HUES48 (cell line): ENCODE measurements at regions not wholly inside any gene's neighbourhood (a gene's known extent, or its start where the extent isn't known, plus 50 kb on each side); places are given as distances from the start of the nearest gene placed in this dataset.

Experiments
- H3K27ac ChIP-seq: one replicate; pipeline ENCODE4 v1.7.0; 2013; ENCODE audit warnings: low read depth, low read length, inconsistent platforms
- H3K27me3 ChIP-seq: 2 replicates; pipeline ENCODE4 v1.6.1; 2013; ENCODE audit warnings: mild to moderate bottlenecking, low read length; ENCODE audit not compliant: control insufficient read depth, insufficient read depth
- H3K36me3 ChIP-seq: 2 replicates; pipeline ENCODE4 v1.6.1; 2013; ENCODE audit warnings: low read length; ENCODE audit not compliant: control insufficient read depth, insufficient read depth
- H3K4me1 ChIP-seq: 2 replicates; pipeline ENCODE4 v1.6.1; 2013; ENCODE audit warnings: mild to moderate bottlenecking, low read length; ENCODE audit not compliant: control insufficient read depth, insufficient read depth
- H3K4me3 ChIP-seq: 2 replicates; pipeline ENCODE4 v1.5.1; 2013; ENCODE audit warnings: mild to moderate bottlenecking, low read depth, low read length
- H3K9ac ChIP-seq: 2 replicates; pipeline ENCODE4 v1.6.1; 2013; ENCODE audit warnings: mild to moderate bottlenecking, low read depth, low read length, moderate library complexity
- H3K9me3 ChIP-seq: 2 replicates; pipeline ENCODE4 v1.6.1; 2013; ENCODE audit warnings: low read length; ENCODE audit not compliant: control insufficient read depth, insufficient read depth

DNA sequence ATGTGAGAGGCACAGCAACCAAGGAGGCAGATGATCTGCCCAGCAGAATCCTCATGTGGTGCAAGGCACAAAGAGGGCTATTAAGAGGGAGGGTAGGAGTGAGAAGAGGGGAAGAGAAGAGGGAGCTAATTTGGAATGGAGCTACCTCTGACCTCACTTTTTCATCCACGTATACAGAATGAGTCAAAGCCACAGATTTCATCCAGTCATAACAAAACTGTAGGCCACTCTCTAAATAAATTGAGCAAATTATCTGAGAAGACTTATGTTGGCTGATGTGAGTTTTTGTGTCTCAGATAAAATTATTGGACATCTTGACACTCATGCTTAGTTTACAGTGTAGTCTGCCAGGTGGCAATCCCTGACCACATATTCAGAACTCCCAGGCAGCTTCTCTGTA, 325.6 kb downstream of the TTLL7 start:
- H3K36me3 ChIP-seq: no peaks in the 10 kb centered on the region
- H3K9me3 ChIP-seq: no peaks in the 10 kb centered on the region; the same call in 1 of the 2 replicates
- no peak overlapping the region for H3K4me3 ChIP-seq
- H3K4me1 ChIP-seq: no peaks in the 10 kb centered on the region
- no peak overlapping the region for H3K27ac ChIP-seq
- no peaks in the 10 kb centered on the region for H3K27me3 ChIP-seq
- H3K9ac ChIP-seq: no peak overlapping the region

DNA sequence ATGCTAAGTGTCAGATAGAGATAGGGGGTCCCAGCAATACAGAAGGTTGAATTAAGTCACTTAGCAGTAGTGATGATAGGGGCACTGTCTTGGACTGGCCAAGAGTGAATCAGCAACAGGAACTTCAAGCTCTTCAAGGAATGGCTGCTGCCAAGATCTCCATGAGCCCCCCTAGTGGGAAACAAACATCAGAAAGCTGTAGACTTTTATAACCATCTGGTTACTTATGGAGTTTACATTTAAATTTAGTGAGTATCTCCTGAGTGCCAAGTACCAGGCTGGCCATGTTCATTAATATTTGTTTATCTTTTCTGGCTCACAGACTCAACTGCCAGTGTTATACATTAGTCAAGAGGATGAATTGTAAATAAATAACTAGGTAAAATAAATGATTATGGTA, 327.3 kb downstream of the TTLL7 start:
- Histone ChIP-seq H3K27me3 (no peaks in the 10 kb centered on the region), H3K9me3 (no peaks in the 10 kb centered on the region; the same call in 1 of the 2 replicates), H3K4me1 (no peaks in the 10 kb centered on the region), H3K27ac (no peak overlapping the region), H3K4me3 (no peak overlapping the region), H3K9ac (no peak overlapping the region), H3K36me3 (no peaks in the 10 kb centered on the region)

DNA sequence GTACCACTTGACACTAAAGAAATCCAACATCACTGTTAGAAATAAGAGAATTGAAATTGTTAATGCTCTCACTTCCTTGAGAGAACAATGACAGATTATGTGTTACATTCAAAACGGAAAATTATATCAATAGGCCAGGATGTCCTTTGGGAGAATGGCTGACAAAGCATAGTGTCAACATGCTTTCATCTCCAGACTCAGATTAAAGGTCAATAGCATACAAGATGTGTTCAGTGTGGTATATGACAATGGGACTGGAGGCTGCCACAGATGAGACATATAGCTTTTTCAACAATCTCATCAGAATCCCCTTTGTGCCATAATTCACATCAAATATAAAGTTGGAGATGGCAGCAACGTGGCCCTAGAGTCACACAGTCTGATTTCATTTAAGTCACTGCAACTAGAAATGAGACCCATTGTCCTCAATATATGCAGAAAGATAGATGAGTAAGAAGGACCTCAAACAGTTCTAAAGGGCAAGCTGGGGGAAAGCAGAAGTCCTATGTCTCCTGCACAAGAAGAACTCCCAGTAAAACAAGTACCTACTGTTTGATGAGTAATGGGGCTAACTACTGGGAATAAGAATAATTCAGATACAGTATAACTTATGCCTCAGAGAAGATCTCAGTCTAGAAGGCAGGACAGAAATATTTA, 327.9 kb downstream of the TTLL7 start:
- Histone ChIP-seq H3K36me3 (no peaks in the 10 kb centered on the region), H3K9ac (no peak overlapping the region), H3K9me3 (no peaks in the 10 kb centered on the region; the same call in 1 of the 2 replicates), H3K27ac (no peak overlapping the region), H3K27me3 (no peaks in the 10 kb centered on the region), H3K4me1 (no peaks in the 10 kb centered on the region), H3K4me3 (no peak overlapping the region)

DNA sequence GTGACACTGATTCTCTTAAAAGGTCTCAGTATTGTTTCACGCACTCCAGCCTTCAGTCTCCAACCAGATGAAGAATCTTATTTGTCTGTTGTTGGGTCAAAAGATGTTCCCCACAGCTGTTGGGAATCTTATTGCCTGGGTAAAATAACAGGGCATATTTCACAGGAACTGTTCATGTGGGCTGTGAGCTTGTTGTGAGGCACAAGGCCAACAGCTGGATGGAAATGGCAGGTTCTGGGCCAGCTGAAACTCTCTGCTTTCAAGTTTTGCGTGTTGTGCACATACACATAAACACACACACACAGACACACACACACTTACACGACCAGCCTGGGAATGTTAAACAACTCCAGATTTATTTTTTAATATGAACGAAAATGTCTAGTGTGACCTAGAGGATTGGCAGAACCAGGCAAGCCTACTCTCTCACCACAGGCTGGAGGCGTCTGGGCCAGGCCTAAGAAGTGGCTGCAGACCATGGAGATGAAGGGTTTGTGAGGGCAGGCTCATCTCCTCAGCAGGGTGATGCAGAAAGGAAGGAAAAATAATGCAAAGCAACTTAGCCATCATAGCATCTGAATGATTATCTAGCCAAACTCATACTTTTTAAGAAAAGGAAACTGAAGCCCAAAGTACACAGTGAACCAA, 357.0 kb downstream of the TTLL7 start:
- Histone ChIP-seq H3K27ac (no peak overlapping the region), H3K4me3 (no peak overlapping the region), H3K27me3 (no peaks in the 10 kb centered on the region), H3K9me3 (no peaks in the 10 kb centered on the region), H3K36me3 (no peaks in the 10 kb centered on the region), H3K4me1 (peaks cover 4% of the 10 kb centered on the region; the same call in 1 of the 2 replicates), H3K9ac (no peak overlapping the region)

DNA sequence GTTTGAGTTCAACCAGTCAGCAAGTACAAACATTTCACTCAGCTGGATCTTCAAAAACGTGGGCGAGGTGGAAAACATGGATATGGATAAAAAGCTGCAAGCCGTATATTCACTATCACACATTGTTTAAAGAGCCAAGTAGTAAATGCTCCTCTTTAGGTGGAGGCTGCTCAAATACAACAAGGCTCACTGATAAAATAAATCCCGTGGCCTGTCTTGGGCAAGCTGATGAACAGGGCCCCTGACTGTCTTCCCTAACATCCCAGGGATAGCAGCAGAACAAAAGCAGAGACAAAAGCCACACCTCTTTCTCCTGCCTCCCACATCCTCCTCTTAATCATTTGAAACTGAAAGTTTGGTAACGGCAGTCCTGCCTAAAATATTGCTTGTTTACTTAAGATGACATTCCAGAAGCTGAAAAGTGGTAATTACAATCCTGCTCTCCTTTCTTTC, 357.7 kb downstream of the TTLL7 start:
- H3K27ac ChIP-seq: no peak overlapping the region
- no peak overlapping the region for H3K4me3 ChIP-seq
- no peaks in the 10 kb centered on the region for H3K27me3 ChIP-seq
- H3K9me3 ChIP-seq: no peaks in the 10 kb centered on the region
- H3K4me1 ChIP-seq: peaks cover 4% of the 10 kb centered on the region; the same call in 1 of the 2 replicates
- no peaks in the 10 kb centered on the region for H3K36me3 ChIP-seq
- no peak overlapping the region for H3K9ac ChIP-seq

DNA sequence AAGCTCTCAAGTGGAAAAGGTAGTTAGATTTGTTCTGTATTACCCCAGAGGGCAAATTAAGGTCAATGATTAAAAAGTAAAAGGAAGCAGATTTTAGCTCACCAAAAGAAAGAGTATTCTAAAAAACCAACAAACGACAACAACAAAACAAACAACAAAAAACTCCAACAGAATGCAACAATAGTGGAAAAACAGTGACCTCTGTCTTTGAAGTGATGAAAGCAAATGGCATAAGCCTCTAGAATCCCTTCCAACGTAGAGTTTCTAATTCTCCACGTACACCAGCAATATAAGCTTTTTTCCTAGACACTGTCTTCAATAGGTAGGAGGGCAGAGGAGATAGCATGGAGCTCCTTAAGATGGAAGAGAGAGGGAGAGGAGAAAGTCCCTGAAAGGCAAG, 359.1 kb downstream of the TTLL7 start:
- Histone ChIP-seq H3K4me3 (no peak overlapping the region), H3K36me3 (no peaks in the 10 kb centered on the region), H3K9ac (no peak overlapping the region), H3K27me3 (no peaks in the 10 kb centered on the region), H3K27ac (no peak overlapping the region), H3K4me1 (peaks cover 4% of the 10 kb centered on the region; the same call in 1 of the 2 replicates), H3K9me3 (no peaks in the 10 kb centered on the region)

DNA sequence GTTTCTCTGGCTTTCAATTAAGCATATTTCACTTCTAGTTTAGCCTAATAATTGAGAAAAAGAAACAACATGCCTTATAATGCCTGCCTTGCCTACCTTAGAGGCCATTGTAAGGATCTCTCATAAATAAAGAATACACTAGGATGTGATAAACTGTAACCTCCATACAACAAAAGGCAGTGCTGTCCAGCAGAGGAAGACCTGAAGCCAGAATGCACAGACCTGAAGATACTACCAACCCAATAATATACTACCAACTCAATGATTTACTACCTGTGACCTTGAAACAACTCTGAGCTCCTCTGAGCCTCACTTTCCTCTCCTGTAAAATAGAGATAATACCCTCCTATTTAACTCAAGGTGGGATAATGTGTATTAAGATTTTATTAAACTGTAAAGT, 361.3 kb downstream of the TTLL7 start:
- Histone ChIP-seq H3K4me1 (peaks cover 4% of the 10 kb centered on the region; the same call in 1 of the 2 replicates), H3K9ac (no peak overlapping the region), H3K4me3 (no peak overlapping the region), H3K36me3 (no peaks in the 10 kb centered on the region), H3K27ac (no peak overlapping the region), H3K9me3 (no peaks in the 10 kb centered on the region), H3K27me3 (no peaks in the 10 kb centered on the region)

DNA sequence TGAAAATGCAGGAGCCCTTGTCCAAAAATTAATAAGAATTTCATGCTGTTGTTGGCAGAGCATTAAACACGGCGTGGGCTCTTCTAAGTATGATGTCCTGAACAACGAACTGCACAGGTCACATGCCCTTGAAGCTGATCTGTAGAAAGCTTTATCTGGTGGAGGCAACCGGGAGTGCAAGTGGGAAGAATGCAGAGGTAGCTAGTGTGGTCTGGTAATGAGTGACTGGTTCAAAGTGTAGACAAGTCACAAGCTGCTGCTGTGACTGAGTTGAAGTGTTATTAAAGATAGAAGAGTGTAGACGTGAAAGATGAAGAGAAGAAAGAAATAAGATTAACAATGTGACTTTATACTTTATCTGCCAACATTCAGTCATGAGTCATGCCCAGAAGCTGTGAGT, 361.9 kb downstream of the TTLL7 start:
- H3K27me3 ChIP-seq: no peaks in the 10 kb centered on the region
- no peaks in the 10 kb centered on the region for H3K9me3 ChIP-seq
- H3K36me3 ChIP-seq: no peaks in the 10 kb centered on the region
- no peak overlapping the region for H3K27ac ChIP-seq
- H3K4me1 ChIP-seq: peaks cover 4% of the 10 kb centered on the region; the same call in 1 of the 2 replicates
- H3K4me3 ChIP-seq: no peak overlapping the region
- H3K9ac ChIP-seq: no peak overlapping the region

DNA sequence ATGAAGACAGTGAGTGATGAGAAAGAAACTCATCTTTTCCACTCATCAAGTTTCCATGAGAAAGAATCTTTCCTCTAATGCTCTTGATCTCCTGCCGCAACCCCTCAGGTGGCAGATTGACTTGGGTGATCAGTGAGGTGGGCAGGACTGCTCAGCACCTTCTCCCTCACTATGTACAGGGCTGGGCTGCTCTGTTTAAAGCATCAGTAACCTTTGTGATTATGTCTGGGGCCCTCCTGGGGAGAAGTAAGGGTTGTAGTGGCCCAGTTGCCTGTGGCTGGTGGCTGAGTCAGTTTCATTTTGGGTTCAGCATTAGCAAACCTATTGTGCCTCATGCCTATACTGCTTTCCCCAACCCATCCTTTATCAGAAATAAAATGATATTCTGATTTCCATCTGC, 366.0 kb downstream of the TTLL7 start:
- H3K36me3 ChIP-seq: no peaks in the 10 kb centered on the region
- H3K9me3 ChIP-seq: no peaks in the 10 kb centered on the region
- 0 out of 2 replicates have a peak, but pooled peaks cover 5% of the 10 kb centered on the region for H3K4me1 ChIP-seq
- no peaks in the 10 kb centered on the region for H3K27me3 ChIP-seq
- no peak overlapping the region for H3K27ac ChIP-seq
- no peak overlapping the region for H3K4me3 ChIP-seq
- no peak overlapping the region for H3K9ac ChIP-seq

DNA sequence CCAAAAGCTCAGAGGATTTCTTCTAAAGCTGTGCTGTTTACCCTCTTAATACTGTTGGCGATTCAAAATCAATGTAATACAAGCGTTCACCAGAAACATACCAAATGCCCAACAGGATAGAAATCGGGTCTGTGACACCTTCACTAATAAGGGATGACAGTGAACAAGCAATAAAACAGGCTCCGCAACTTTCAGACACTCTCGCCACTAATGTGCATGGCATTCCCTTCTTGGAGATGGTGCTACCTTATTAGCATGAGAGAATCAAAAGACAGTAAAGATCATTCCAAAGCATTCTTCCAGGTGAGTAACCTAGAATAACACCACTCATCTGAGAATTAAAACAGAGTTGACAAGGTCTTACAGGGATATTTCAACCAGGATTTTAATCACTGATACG, 367.1 kb downstream of the TTLL7 start:
- H3K27me3 ChIP-seq: no peaks in the 10 kb centered on the region
- no peak overlapping the region for H3K9ac ChIP-seq
- H3K36me3 ChIP-seq: no peaks in the 10 kb centered on the region
- no peak overlapping the region for H3K4me3 ChIP-seq
- H3K27ac ChIP-seq: no peak overlapping the region
- H3K9me3 ChIP-seq: no peaks in the 10 kb centered on the region
- H3K4me1 ChIP-seq: 0 out of 2 replicates have a peak, but pooled peaks cover 5% of the 10 kb centered on the region

DNA sequence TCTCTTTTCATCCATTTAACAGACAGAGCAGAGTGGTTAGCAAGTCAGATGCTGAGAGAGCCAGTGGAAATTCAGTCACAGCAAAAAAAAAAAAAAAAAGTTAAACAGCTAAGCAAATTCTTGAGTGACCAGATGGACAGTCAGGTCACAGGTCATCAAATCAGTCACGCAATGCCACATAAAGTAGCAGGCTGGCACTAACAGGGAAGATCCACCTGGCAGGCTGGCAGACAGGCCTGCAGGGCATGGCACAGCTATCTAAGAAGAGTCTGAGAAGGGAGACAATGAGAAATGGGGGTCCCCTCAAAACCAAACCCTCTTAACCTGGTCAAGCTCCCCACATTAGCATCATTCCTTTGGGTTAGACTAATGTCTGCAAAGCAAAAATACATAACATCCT, 371.9 kb downstream of the TTLL7 start:
- Histone ChIP-seq H3K27ac (no peak overlapping the region), H3K4me1 (0 out of 2 replicates have a peak, but pooled peaks cover 5% of the 10 kb centered on the region), H3K9ac (no peak overlapping the region), H3K9me3 (no peaks in the 10 kb centered on the region), H3K27me3 (no peaks in the 10 kb centered on the region), H3K36me3 (no peaks in the 10 kb centered on the region), H3K4me3 (no peak overlapping the region)
